ENCODE measurements at regions not wholly inside any gene's neighbourhood (a gene's known extent, or its start where the extent isn't known, plus 50 kb on each side); places are given as distances from the start of the nearest gene placed in this dataset.

DNA sequence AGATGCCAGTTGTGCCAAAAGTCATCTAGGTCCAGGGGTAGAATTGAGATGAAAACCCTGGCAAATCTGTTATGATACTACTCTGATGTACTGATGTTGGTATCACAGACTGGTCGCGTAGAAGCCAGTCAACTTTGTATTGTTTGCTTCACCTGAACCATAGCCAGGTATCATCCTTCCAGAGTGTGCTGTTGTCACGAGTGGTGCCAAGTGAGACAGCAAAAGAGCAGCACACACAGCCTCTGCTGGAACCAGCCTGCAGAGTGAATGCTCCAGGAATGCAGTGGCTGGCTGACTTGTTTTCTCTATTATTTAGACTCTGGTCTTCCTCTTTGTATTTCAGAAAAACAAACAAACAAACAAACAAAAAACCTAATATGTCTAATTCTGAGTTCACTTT lies 209.5 kb upstream of the HEY2 start:
- FAIRE-seq, result no peak
- no peak overlapping the region for H3K9ac ChIP-seq (replicated peaks; ENCODE audit: extremely low read depth, insufficient read depth, low read length)
- no peak overlapping the region for H2AFZ ChIP-seq (ENCODE audit: low read depth, low read length)
- ChIA-PET CTCF (no interaction called here), POLR2A (no interaction called here)
- H3K27me3 ChIP-seq (ENCODE audit: control insufficient read depth in 2 of 2, insufficient read depth in 2 of 2, low read length in 2 of 2), result peaks cover 2 to 18% of the 10 kb centered on the region in 2 experiments
- intact Hi-C loops (cut with micrococcal nuclease) (no loop called here), dilution Hi-C loops (cut with MboI; ENCODE audit: extremely low pct_ligation_motif_present, low sequenced_read_pairs) (no loop called here)
- H3K4me2 ChIP-seq (ENCODE audit: insufficient read depth, low read length), result no peak overlapping the region
- no peaks in the 10 kb centered on the region for H3K9me1 ChIP-seq (replicated peaks; ENCODE audit: control insufficient read depth, extremely low read depth, insufficient read depth, low read length)
- DNase-seq (ENCODE audit: low read depth, low spot score), result no peak
- H3K79me2 ChIP-seq (ENCODE audit: control insufficient read depth, insufficient read depth, low read length), result no peaks in the 10 kb centered on the region
- no TSS peak for BruUV-seq (replicated peaks)
- no peaks in the 10 kb centered on the region for H3K36me3 ChIP-seq (ENCODE audit: control insufficient read depth in 2 of 2, extremely low read depth in 1 of 2, insufficient read depth in 2 of 2, low read length in 2 of 2)
- no peaks in the 10 kb centered on the region for H4K20me1 ChIP-seq (replicated peaks; ENCODE audit: control insufficient read depth, extremely low read depth, insufficient read depth, low read length)
- no peaks in the 10 kb centered on the region for H3K4me1 ChIP-seq (ENCODE audit: control insufficient read depth, extremely low read depth, insufficient read depth, low read length)
- TF ChIP-seq POLR2A (IDR thresholded peaks at IDR 0.05; ENCODE audit: low read depth, low read length) (no peak), GATA2 (IDR thresholded peaks at IDR 0.05; ENCODE audit: insufficient read depth, insufficient read length, low read depth, low read length) (no peak), FOS (IDR thresholded peaks at IDR 0.05; ENCODE audit: borderline replicate concordance, insufficient read depth, low read length) (no peak), EZH2 (IDR thresholded peaks at IDR 0.05; ENCODE audit: borderline replicate concordance, low read depth, low read length, severe bottlenecking) (no peak), POLR2AphosphoS5 (IDR thresholded peaks at IDR 0.05; ENCODE audit: insufficient read depth, low read depth, low read length) (no peak), MYC (IDR thresholded peaks at IDR 0.05; ENCODE audit: low read depth, low read length) (no peak)
- TF ChIP-seq, protein P1, sequence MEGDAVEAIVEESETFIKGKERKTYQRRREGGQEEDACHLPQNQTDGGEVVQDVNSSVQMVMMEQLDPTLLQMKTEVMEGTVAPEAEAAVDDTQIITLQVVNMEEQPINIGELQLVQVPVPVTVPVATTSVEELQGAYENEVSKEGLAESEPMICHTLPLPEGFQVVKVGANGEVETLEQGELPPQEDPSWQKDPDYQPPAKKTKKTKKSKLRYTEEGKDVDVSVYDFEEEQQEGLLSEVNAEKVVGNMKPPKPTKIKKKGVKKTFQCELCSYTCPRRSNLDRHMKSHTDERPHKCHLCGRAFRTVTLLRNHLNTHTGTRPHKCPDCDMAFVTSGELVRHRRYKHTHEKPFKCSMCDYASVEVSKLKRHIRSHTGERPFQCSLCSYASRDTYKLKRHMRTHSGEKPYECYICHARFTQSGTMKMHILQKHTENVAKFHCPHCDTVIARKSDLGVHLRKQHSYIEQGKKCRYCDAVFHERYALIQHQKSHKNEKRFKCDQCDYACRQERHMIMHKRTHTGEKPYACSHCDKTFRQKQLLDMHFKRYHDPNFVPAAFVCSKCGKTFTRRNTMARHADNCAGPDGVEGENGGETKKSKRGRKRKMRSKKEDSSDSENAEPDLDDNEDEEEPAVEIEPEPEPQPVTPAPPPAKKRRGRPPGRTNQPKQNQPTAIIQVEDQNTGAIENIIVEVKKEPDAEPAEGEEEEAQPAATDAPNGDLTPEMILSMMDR (IDR thresholded peaks at IDR 0.05; ENCODE audit: extremely low read depth in 1 of 2, insufficient read depth in 1 of 2, low read depth in 1 of 2, low read length in 2 of 2), result no peak
- TF ChIP-seq, protein P2, sequence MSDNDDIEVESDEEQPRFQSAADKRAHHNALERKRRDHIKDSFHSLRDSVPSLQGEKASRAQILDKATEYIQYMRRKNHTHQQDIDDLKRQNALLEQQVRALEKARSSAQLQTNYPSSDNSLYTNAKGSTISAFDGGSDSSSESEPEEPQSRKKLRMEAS (IDR thresholded peaks at IDR 0.05; ENCODE audit: insufficient read depth, insufficient read length), result no peak
- H3K4me3 ChIP-seq (replicated peaks in 1 of 3; ENCODE audit: insufficient read depth in 1 of 3, low read depth in 1 of 3, low read length in 3 of 3), result no peak overlapping the region
- no peaks in the 10 kb centered on the region for H3K9me3 ChIP-seq (replicated peaks; ENCODE audit: control insufficient read depth, insufficient read depth, low read length)
- H3K27ac ChIP-seq (ENCODE audit: insufficient read depth, low read depth, low read length), result no peak overlapping the region

Measured in endothelial cell of umbilical vein (primary cell).